Central memory CD8-positive, alpha-beta T cell (primary cell): ENCODE measurements at regions not wholly inside any gene's neighbourhood (a gene's known extent, or its start where the extent isn't known, plus 50 kb on each side); places are given as distances from the start of the nearest gene placed in this dataset.
"Not testable (repeated sequence)": the region's sequence is repeated elsewhere in the genome, so short reads cannot be mapped to it uniquely, and the experiment has no call there.

Experiments used
- ATAC-seq: fragments of 150-1000 bp; cut with Tn5 transposase; replicated peaks from 2 replicates; pipeline ENCODE4 v1.10.0; 2022; ENCODE audit warnings: mild to moderate bottlenecking, moderate FRiP score, moderate number of reproducible peaks; ENCODE audit not compliant: poor library complexity, severe bottlenecking; ENCODE audit errors: extremely low read depth
- DNase-seq, 2 donors: peaks; one replicate each; pipeline ENCODE4 v3.0.0; 2021; ENCODE audit warnings: low spot score in 2 of 2
- H3K27ac Mint-ChIP-seq: one replicate; pipeline ENCODE4 v1.8.0; 2022; ENCODE audit warnings: low read depth, mild to moderate bottlenecking, moderate library complexity, mixed read lengths
- H3K27me3 Mint-ChIP-seq: one replicate; pipeline ENCODE4 v1.8.0; 2022; ENCODE audit warnings: mixed read lengths
- H3K36me3 Mint-ChIP-seq: one replicate; pipeline ENCODE4 v1.8.0; 2022; ENCODE audit warnings: mild to moderate bottlenecking, moderate library complexity, mixed read lengths; ENCODE audit not compliant: insufficient read depth
- H3K4me1 Mint-ChIP-seq: one replicate; pipeline ENCODE4 v1.8.0; 2022; ENCODE audit warnings: mixed read lengths
- H3K4me3 Mint-ChIP-seq: one replicate; pipeline ENCODE4 v1.8.0; 2022; ENCODE audit warnings: mild to moderate bottlenecking, moderate library complexity, mixed read lengths
- H3K9me3 Mint-ChIP-seq: one replicate; pipeline ENCODE4 v1.8.0; 2022; ENCODE audit warnings: mixed read lengths

- H3K9me3 Mint-ChIP-seq, result not testable (repeated sequence)
Observed at GRCh38 chr9:65566018-65566417, 109.7 kb upstream of the ZNG1E start.

GRCh38 chr9:65519018-65519417, 156.7 kb upstream of the ZNG1E start:
- H3K4me1 Mint-ChIP-seq, result not testable (repeated sequence)

More at GRCh38 chr9:65566018-65566417, 109.7 kb upstream of the ZNG1E start:
- not testable (repeated sequence) for H3K27ac Mint-ChIP-seq, ATAC-seq, H3K36me3 Mint-ChIP-seq, DNase-seq, H3K4me1 Mint-ChIP-seq, H3K4me3 Mint-ChIP-seq, H3K27me3 Mint-ChIP-seq

GRCh38 chr9:65514465-65514864, 161.3 kb upstream of the ZNG1E start:
- not testable (repeated sequence) for DNase-seq, ATAC-seq, H3K9me3 Mint-ChIP-seq, H3K4me3 Mint-ChIP-seq, H3K27ac Mint-ChIP-seq, H3K36me3 Mint-ChIP-seq, H3K4me1 Mint-ChIP-seq, H3K27me3 Mint-ChIP-seq

More at GRCh38 chr9:65519018-65519417, 156.7 kb upstream of the ZNG1E start:
- not testable (repeated sequence) for DNase-seq, H3K9me3 Mint-ChIP-seq, H3K27me3 Mint-ChIP-seq, H3K36me3 Mint-ChIP-seq, H3K4me3 Mint-ChIP-seq, ATAC-seq, H3K27ac Mint-ChIP-seq

GRCh38 chr9:65507897-65508296, 167.8 kb upstream of the ZNG1E start:
- not testable (repeated sequence) for H3K36me3 Mint-ChIP-seq, H3K4me1 Mint-ChIP-seq, H3K27me3 Mint-ChIP-seq, H3K9me3 Mint-ChIP-seq, DNase-seq, H3K27ac Mint-ChIP-seq, ATAC-seq, H3K4me3 Mint-ChIP-seq

GRCh38 chr9:65504686-65505085, 171.0 kb upstream of the ZNG1E start:
- not testable (repeated sequence) for H3K9me3 Mint-ChIP-seq, H3K4me3 Mint-ChIP-seq, DNase-seq, H3K27me3 Mint-ChIP-seq, H3K36me3 Mint-ChIP-seq, H3K4me1 Mint-ChIP-seq, H3K27ac Mint-ChIP-seq, ATAC-seq

GRCh38 chr9:65503696-65504095, 172.0 kb upstream of the ZNG1E start:
- not testable (repeated sequence) for H3K36me3 Mint-ChIP-seq, H3K27me3 Mint-ChIP-seq, DNase-seq, H3K9me3 Mint-ChIP-seq, ATAC-seq, H3K4me1 Mint-ChIP-seq, H3K4me3 Mint-ChIP-seq, H3K27ac Mint-ChIP-seq

GRCh38 chr9:65482890-65483289, 192.8 kb upstream of the ZNG1E start:
- H3K27me3 Mint-ChIP-seq, H3K4me1 Mint-ChIP-seq, H3K27ac Mint-ChIP-seq, H3K9me3 Mint-ChIP-seq, H3K4me3 Mint-ChIP-seq, DNase-seq, ATAC-seq, H3K36me3 Mint-ChIP-seq: not testable (repeated sequence)

GRCh38 chr9:65481291-65481690, 194.4 kb upstream of the ZNG1E start:
- H3K4me3 Mint-ChIP-seq, ATAC-seq, H3K27ac Mint-ChIP-seq, DNase-seq, H3K9me3 Mint-ChIP-seq, H3K36me3 Mint-ChIP-seq, H3K27me3 Mint-ChIP-seq, H3K4me1 Mint-ChIP-seq: not testable (repeated sequence)

- not testable (repeated sequence) for H3K27me3 Mint-ChIP-seq, H3K9me3 Mint-ChIP-seq, H3K27ac Mint-ChIP-seq, H3K4me1 Mint-ChIP-seq, H3K36me3 Mint-ChIP-seq, ATAC-seq, DNase-seq, H3K4me3 Mint-ChIP-seq
Observed at GRCh38 chr9:65474891-65475290, 189.9 kb upstream of the FOXD4L5 start.

- not testable (repeated sequence) for H3K27ac Mint-ChIP-seq, DNase-seq, H3K4me1 Mint-ChIP-seq, H3K27me3 Mint-ChIP-seq, H3K4me3 Mint-ChIP-seq, H3K36me3 Mint-ChIP-seq, ATAC-seq, H3K9me3 Mint-ChIP-seq
Observed at GRCh38 chr9:65473059-65473822, 188.2 kb upstream of the FOXD4L5 start.

GRCh38 chr9:65471106-65471505, 186.1 kb upstream of the FOXD4L5 start:
- not testable (repeated sequence) for H3K36me3 Mint-ChIP-seq, H3K4me3 Mint-ChIP-seq

GRCh38 chr9:65466911-65467734, 182.1 kb upstream of the FOXD4L5 start:
- ATAC-seq, H3K27ac Mint-ChIP-seq, H3K4me3 Mint-ChIP-seq, H3K27me3 Mint-ChIP-seq, H3K4me1 Mint-ChIP-seq, DNase-seq, H3K36me3 Mint-ChIP-seq: not testable (repeated sequence)
- peaks cover 24% of the 10 kb centered on the region for H3K9me3 Mint-ChIP-seq

More at GRCh38 chr9:65471106-65471505, 186.1 kb upstream of the FOXD4L5 start:
- not testable (repeated sequence) for H3K27me3 Mint-ChIP-seq, DNase-seq, ATAC-seq, H3K27ac Mint-ChIP-seq, H3K4me1 Mint-ChIP-seq, H3K9me3 Mint-ChIP-seq
